ENCODE measurements at regions not wholly inside any gene's neighbourhood (a gene's known extent, or its start where the extent isn't known, plus 50 kb on each side); places are given as distances from the start of the nearest gene placed in this dataset.

- TF ChIP-seq CTCF (IDR thresholded peaks at IDR 0.05 in 2 of 3, conservative IDR thresholded peaks at IDR 0.05 in 1 of 3; ENCODE audit: borderline replicate concordance in 1 of 3, insufficient read depth in 1 of 3, low read depth in 2 of 3, low read length in 2 of 3) (no peak), ATF3 (IDR thresholded peaks at IDR 0.05) (no peak)
These were observed 294.1 kb upstream of the CD180 start for GRCh38 chr5:67490543-67491321.
